Adrenal gland (tissue), 9 donors: ENCODE measurements at regions not wholly inside any gene's neighbourhood (a gene's known extent, or its start where the extent isn't known, plus 50 kb on each side); places are given as distances from the start of the nearest gene placed in this dataset.

Source experiments
- DNase-seq, 7 donors: peaks; one replicate each; pipeline ENCODE4 v3.0.0-alpha.2; 2019 to 2020
- H3K27ac ChIP-seq, 5 donors: fragments of 200-600 bp; sonication (generic) in 4 of 5; 1 replicate in 3 of 5; 2 replicates in 2 of 5; pipeline versions ENCODE4 v1.5.1 to v1.8.0; 2016 to 2020; ENCODE audit warnings: mild to moderate bottlenecking in 1 of 5
- H3K27me3 ChIP-seq: fragments of 200-600 bp; 2 replicates; pipeline ENCODE4 v1.8.0; 2021
- H3K36me3 ChIP-seq, 2 donors: fragments of 200-600 bp; replicated peaks in 1 of 2; 1 replicate in 1 of 2; 2 replicates in 1 of 2; pipeline versions ENCODE4 v1.5.1 to v1.8.0; 2018 to 2022
- H3K4me1 ChIP-seq, 2 donors: fragments of 200-600 bp; replicated peaks in 1 of 2; 1 replicate in 1 of 2; 2 replicates in 1 of 2; pipeline versions ENCODE4 v1.5.1 to v1.8.0; 2018 to 2021
- H3K4me3 ChIP-seq, 4 donors: fragments of 200-600 bp; sonication (generic) in 3 of 4; one replicate each; pipeline ENCODE4 v1.5.1; 2016 to 2018
- H3K9me3 ChIP-seq, 3 donors: fragments of 200-600 bp; sonication (generic) in 1 of 3; replicated peaks in 1 of 3; 1 replicate in 2 of 3; 2 replicates in 1 of 3; pipeline versions ENCODE4 v1.5.1 to v1.8.0; 2016 to 2021
- POLR2A ChIP-seq, 2 donors: fragments of 450-650 bp; IDR thresholded peaks; one replicate each; pipeline ENCODE4 v1.6.1; 2017; ENCODE audit warnings: antibody characterized with exemption in 2 of 2, mild to moderate bottlenecking in 2 of 2, moderate library complexity in 1 of 2
- WGBS, 4 donors: extraction: QIAGEN DNeasy Blood & Tissue Kit in 2 of 4; methylation state at CpG; one replicate each; pipeline versions ENCODE4 v1.1.5 to v1.1.7; 2013 to 2017; 5-methylcytosine and 5-hydroxymethylcytosine counted together
- intact Hi-C, 2 donors: fragments of 100-400 bp; cut with DNase I; formaldehyde crosslinking; loops; one replicate each; pipeline versions ENCODE4 v1.14.1 to v1.15.0; 2022 to 2023
- TF ChIP-seq, protein P1 (sequence below), 6 experiments: fragments of 450-650 bp in 4 of 6; fragments of 200-600 bp in 2 of 6; sonication (generic) in 1 of 6; IDR thresholded peaks; 1 replicate in 5 of 6; 2 replicates in 1 of 6; pipeline versions ENCODE4 v1.5.1 to v1.8.0; 2016 to 2021; ENCODE audit warnings: antibody characterized with exemption in 6 of 6, mild to moderate bottlenecking in 2 of 6, moderate library complexity in 1 of 6
- donor health status: healthy with polysubstance abuse.
- donor health status: Bipolar disorder and iron deficiency.
- donor health status: DM: yes; HTN: yes; CAD: no.
- donor health status: DM: no; HTN: no; CAD: no.
- donor health status: DM: no; HTN: no; CAD: no.

DNA sequence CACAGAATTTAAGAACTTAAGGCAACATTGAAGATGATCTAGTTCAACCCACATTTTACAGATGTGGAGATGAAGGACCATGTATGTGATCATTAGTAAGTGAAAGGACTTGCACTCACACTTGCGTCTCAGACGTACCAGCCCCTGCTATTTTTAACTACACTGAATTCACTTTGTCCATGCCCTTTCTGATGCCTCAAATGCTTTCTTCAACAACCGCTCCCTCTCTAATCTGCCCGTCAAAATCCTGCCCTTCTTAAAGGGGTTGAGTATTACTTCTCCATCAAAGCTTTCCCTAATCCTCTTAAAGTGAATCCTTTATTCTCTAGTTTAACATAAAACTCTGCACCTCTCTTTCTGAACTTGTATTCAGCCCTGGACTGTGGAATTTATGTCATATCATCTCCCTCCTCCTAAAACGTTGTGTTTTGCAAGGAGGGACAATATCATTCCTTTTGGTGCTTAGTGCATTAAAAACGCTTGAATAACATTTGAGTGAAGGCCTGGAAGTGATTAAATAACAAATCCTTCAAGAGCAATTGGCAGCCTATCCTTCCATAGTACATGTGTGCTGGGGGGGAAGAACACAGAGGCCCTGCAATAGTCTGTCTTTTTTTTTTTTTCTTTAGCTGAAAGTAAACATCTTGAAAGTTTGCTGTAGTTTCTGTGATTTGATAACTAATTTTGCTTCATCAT lies 493.3 kb downstream of the LMO7 start:
- no peak for TF ChIP-seq POLR2A (IDR thresholded peaks at IDR 0.05)
- TF ChIP-seq, protein P1, sequence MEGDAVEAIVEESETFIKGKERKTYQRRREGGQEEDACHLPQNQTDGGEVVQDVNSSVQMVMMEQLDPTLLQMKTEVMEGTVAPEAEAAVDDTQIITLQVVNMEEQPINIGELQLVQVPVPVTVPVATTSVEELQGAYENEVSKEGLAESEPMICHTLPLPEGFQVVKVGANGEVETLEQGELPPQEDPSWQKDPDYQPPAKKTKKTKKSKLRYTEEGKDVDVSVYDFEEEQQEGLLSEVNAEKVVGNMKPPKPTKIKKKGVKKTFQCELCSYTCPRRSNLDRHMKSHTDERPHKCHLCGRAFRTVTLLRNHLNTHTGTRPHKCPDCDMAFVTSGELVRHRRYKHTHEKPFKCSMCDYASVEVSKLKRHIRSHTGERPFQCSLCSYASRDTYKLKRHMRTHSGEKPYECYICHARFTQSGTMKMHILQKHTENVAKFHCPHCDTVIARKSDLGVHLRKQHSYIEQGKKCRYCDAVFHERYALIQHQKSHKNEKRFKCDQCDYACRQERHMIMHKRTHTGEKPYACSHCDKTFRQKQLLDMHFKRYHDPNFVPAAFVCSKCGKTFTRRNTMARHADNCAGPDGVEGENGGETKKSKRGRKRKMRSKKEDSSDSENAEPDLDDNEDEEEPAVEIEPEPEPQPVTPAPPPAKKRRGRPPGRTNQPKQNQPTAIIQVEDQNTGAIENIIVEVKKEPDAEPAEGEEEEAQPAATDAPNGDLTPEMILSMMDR (IDR thresholded peaks at IDR 0.05): no peak
- Histone ChIP-seq H3K27ac (no peak overlapping the region), H3K27me3 (no peaks in the 10 kb centered on the region), H3K4me3 (no peak overlapping the region), H3K36me3 (no peaks in the 10 kb centered on the region), H3K4me1 (no peaks in the 10 kb centered on the region), H3K9me3 (no peaks in the 10 kb centered on the region)
- WGBS, 4 donors: 61 to 70% (median 63%) methylated on average over 6 of the region's 6 CpGs
- DNase-seq: no peak
- intact Hi-C loops: no loop called here

DNA sequence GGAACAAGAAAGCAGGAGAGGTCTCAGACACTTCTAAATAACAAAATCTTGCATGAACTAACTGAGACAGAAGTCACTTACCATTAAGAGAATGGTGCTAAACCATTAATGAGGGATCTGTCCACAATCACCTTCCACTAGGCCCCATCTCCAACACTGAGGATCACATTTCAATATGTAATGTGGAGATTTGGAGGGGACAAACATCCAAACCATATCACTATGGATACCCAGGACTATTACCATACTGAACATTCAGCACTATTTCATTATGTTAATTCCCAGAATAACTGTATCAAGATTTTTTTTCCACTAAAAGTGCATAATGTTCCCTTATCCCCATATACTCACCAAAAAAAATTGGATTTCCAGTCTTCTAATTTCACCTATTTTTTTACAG lies 491.8 kb downstream of the LMO7 start:
- TF ChIP-seq, protein P1 (IDR thresholded peaks at IDR 0.05): no peak
- TF ChIP-seq POLR2A (IDR thresholded peaks at IDR 0.05): no peak
- H3K9me3 ChIP-seq: peaks cover 0 to 5% (median 0%) of the 10 kb centered on the region in 3 donors

DNA sequence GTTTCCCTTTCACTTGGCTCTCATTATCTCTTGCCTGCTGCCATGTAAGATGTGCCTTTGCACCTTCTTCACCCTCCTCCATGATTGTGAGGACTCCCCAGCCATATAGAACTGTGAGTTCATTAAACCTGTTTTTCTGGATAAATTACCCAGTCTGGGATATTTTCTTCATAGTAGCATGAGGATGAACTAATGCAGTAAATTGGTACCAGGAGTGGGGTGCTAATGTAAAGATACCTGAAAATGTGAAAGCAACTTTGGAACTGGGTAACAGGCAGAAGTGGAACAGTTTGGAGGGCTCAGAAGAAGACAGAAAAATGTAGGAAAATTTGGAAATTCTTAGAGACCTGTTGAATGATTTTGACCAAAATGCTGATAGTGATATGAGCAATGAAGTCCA lies 487.4 kb downstream of the LMO7 start:
- H3K36me3 ChIP-seq: no peaks in the 10 kb centered on the region
- no peak overlapping the region for H3K4me3 ChIP-seq
- intact Hi-C loops: no loop called here
- no peak for DNase-seq
- no peak overlapping the region for H3K27ac ChIP-seq
- no peaks in the 10 kb centered on the region for H3K27me3 ChIP-seq
- no peaks in the 10 kb centered on the region for H3K4me1 ChIP-seq
- H3K9me3 ChIP-seq: peaks cover 0 to 5% (median 0%) of the 10 kb centered on the region in 3 donors
- TF ChIP-seq POLR2A (IDR thresholded peaks at IDR 0.05): no peak
- TF ChIP-seq, protein P1 (IDR thresholded peaks at IDR 0.05): no peak

More for the DNA sequence above, 491.8 kb downstream of the LMO7 start:
- intact Hi-C loops: no loop called here
- Histone ChIP-seq H3K4me3 (no peak overlapping the region), H3K27ac (no peak overlapping the region), H3K27me3 (no peaks in the 10 kb centered on the region), H3K36me3 (no peaks in the 10 kb centered on the region), H3K4me1 (no peaks in the 10 kb centered on the region)
- no peak for DNase-seq

DNA sequence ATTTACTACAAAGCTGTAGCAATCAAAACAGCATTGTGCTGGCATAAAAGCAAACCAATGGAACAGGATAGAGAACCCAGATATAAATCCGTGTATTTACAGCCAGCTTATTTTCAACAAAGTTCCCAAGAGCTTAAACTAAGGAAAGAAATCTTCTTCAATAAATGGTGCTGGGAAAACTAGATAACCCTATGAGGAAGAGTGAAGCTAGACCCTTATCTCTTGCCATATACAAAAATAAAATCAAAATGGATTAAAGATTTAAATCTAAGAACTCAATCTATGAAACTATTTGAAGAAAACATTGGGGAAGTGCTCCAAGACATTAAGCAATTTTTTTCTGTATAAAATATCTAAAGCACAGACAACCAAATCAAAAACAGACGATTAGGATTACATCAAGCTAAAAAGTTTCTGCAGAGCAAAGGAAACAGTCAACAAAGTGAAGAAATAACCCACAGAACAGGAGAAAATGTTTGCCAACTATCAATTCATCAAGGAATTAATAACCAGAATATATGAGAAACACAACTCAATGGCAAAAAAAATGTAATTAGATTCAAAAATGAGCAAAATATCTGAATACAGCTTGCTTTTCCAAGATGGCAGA lies 480.7 kb downstream of the LMO7 start:
- H3K9me3 ChIP-seq: no peaks in the 10 kb centered on the region
- H3K4me3 ChIP-seq: no peak overlapping the region
- no peak for DNase-seq
- intact Hi-C loops: no loop called here
- 39 to 57% (median 53%) methylated on average over 2 of the region's 2 CpGs for WGBS, 4 donors
- H3K27ac ChIP-seq: no peak overlapping the region
- H3K4me1 ChIP-seq: no peaks in the 10 kb centered on the region
- H3K27me3 ChIP-seq: no peaks in the 10 kb centered on the region
- H3K36me3 ChIP-seq: no peaks in the 10 kb centered on the region
- no peak for TF ChIP-seq POLR2A (IDR thresholded peaks at IDR 0.05)
- TF ChIP-seq, protein P1 (IDR thresholded peaks at IDR 0.05): no peak
